GM12878 (cell line): ENCODE measurements at regions not wholly inside any gene's neighbourhood (a gene's known extent, or its start where the extent isn't known, plus 50 kb on each side); places are given as distances from the start of the nearest gene placed in this dataset.

Experiments used
- ATAC-seq: fragments of 200-7000 bp; cut with Tn5 transposase; 3 replicates; pipeline ENCODE4 v1.9.1; 2020; ENCODE audit warnings: mild to moderate bottlenecking, moderate library complexity
- BruUV-seq: library from RNA; stranded (reverse); fragments of 400-500 nt; replicated peaks from 2 replicates; lab custom pipeline; 2021; lab: Mats Ljungman, UMichigan
- CTCF ChIA-PET: fragments of 300-600 bp; sonication (Branson Sonifier 250); formaldehyde crosslinking; extraction: SDS; loops from one replicate; lab custom pipeline; 2021; ENCODE audit warnings: inconsistent platforms; lab: Yijun Ruan, JAX
- POLR2A ChIA-PET: fragments of 350-600 bp; formaldehyde crosslinking; extraction: SDS; loops from one replicate; lab custom pipeline; 2021; ENCODE audit warnings: inconsistent platforms; lab: Charles Lee
- RAD21 ChIA-PET: fragments of 300-600 bp; sonication (Branson Sonifier 250); formaldehyde crosslinking; loops from one replicate; lab custom pipeline; 2023; ENCODE audit warnings: antibody characterized with exemption; ENCODE audit not compliant: unreplicated experiment; lab: Charles Lee
- SMC1A ChIA-PET: fragments of 300-600 bp; sonication (Branson Sonifier 250); formaldehyde crosslinking; loops from one replicate; lab custom pipeline; 2023; ENCODE audit not compliant: unreplicated experiment, uncharacterized antibody; lab: Charles Lee
- DNase-seq: peaks from one replicate; pipeline ENCODE4 v3.0.0-alpha.2; 2011; ENCODE audit warnings: low read depth, low spot score
- FAIRE-seq: peaks from 3 replicates; lab custom pipeline; 2011; peaks lifted over from hg19 to GRCh38; lab: Jason Lieb, UNC
- H2AFZ ChIP-seq: 2 replicates; pipeline ENCODE4 v1.6.0; 2011; ENCODE audit warnings: low read depth, low read length, control low read depth; ENCODE audit not compliant: control insufficient read depth
- H3K27ac ChIP-seq: 2 replicates; pipeline ENCODE4 v1.5.1; 2011; ENCODE audit warnings: control low read depth; ENCODE audit not compliant: control insufficient read depth, insufficient read depth
- H3K27me3 ChIP-seq, 2 experiments: replicated peaks in 1 of 2; 2 replicates each; pipeline versions ENCODE4 v1.6.0 to v1.6.1; 2011; ENCODE audit warnings: low read length in 1 of 2; ENCODE audit not compliant: control insufficient read depth in 2 of 2, insufficient read depth in 2 of 2
- H3K36me3 ChIP-seq, 2 experiments: 2 replicates each; pipeline ENCODE4 v1.5.1; 2011; ENCODE audit warnings: low read length in 1 of 2; ENCODE audit not compliant: control insufficient read depth in 2 of 2, insufficient read depth in 2 of 2
- H3K4me1 ChIP-seq: 2 replicates; pipeline ENCODE4 v1.6.1; 2011; ENCODE audit warnings: mild to moderate bottlenecking, low read length, moderate library complexity, mixed read lengths; ENCODE audit not compliant: control insufficient read depth, insufficient read depth
- H3K4me2 ChIP-seq: 2 replicates; pipeline ENCODE4 v1.6.0; 2011; ENCODE audit warnings: control low read depth; ENCODE audit not compliant: control insufficient read depth, insufficient read depth
- H3K4me3 ChIP-seq: fragments of 200-600 bp; sonication (generic); 2 replicates; pipeline ENCODE4 v1.5.1; 2016
- H3K79me2 ChIP-seq: 2 replicates; pipeline ENCODE4 v1.6.0; 2011; ENCODE audit warnings: low read length; ENCODE audit not compliant: control insufficient read depth, insufficient read depth
- H3K9ac ChIP-seq: 2 replicates; pipeline ENCODE4 v1.8.0; 2011; ENCODE audit warnings: low read length, control low read depth, mixed read lengths; ENCODE audit not compliant: control insufficient read depth, insufficient read depth
- H3K9me3 ChIP-seq: replicated peaks from 3 replicates; pipeline ENCODE4 v1.5.1; 2011; ENCODE audit warnings: mild to moderate bottlenecking, low read length; ENCODE audit not compliant: control insufficient read depth, insufficient read depth
- H4K20me1 ChIP-seq: 2 replicates; pipeline ENCODE4 v1.6.0; 2011; ENCODE audit not compliant: control insufficient read depth, insufficient read depth
- CHD1 ChIP-seq: IDR thresholded peaks from 2 replicates; pipeline ENCODE4 v1.6.1; 2012; ENCODE audit warnings: low read depth, low read length, improper control_type of control experiment
- GATAD2B ChIP-seq: fragments of 450-650 bp; conservative IDR thresholded peaks from 2 replicates; pipeline ENCODE4 v1.6.1; 2017; ENCODE audit warnings: low read depth, mild to moderate bottlenecking, moderate library complexity
- KAT2A ChIP-seq: conservative IDR thresholded peaks from 2 replicates; pipeline ENCODE4 v1.6.1; 2011; ENCODE audit warnings: low read depth, low read length; ENCODE audit not compliant: control insufficient read depth
- NFIC ChIP-seq: IDR thresholded peaks from 2 replicates; pipeline ENCODE4 v1.6.1; 2012; ENCODE audit warnings: low read depth, mild to moderate bottlenecking, inconsistent platforms, low read length, moderate library complexity
- RELA ChIP-seq: fragments of 450-650 bp; IDR thresholded peaks from 2 replicates; pipeline ENCODE4 v1.8.0; 2014; ENCODE audit warnings: borderline replicate concordance; ENCODE audit not compliant: partially characterized antibody
- RUNX3 ChIP-seq: IDR thresholded peaks from 2 replicates; pipeline ENCODE4 v1.6.1; 2012; ENCODE audit warnings: low read length, inconsistent platforms
- SMAD1 ChIP-seq: fragments of 450-650 bp; IDR thresholded peaks from 2 replicates; pipeline ENCODE4 v1.6.1; 2018; ENCODE audit warnings: mild to moderate bottlenecking, low read depth; ENCODE audit not compliant: partially characterized antibody
- SMAD5 ChIP-seq: IDR thresholded peaks from 2 replicates; pipeline ENCODE4 v1.6.1; 2016; ENCODE audit warnings: antibody characterized with exemption, low read depth
- STAT1 ChIP-seq: fragments of 450-650 bp; conservative IDR thresholded peaks from 2 replicates; pipeline ENCODE4 v1.6.1; 2014; ENCODE audit warnings: antibody characterized with exemption, mild to moderate bottlenecking
- TARDBP ChIP-seq: IDR thresholded peaks from 2 replicates; pipeline ENCODE4 v1.6.1; 2016; ENCODE audit warnings: borderline replicate concordance
- TCF7 ChIP-seq: IDR thresholded peaks from 2 replicates; pipeline ENCODE4 v1.6.1; 2014; ENCODE audit warnings: antibody characterized with exemption, borderline replicate concordance
- YBX1 ChIP-seq: fragments of 450-650 bp; IDR thresholded peaks from 2 replicates; pipeline ENCODE4 v1.6.1; 2016; ENCODE audit warnings: antibody characterized with exemption
- ZBED1 ChIP-seq: IDR thresholded peaks from 2 replicates; pipeline ENCODE4 v1.6.1; 2016; ENCODE audit warnings: borderline replicate concordance
- ZNF274 ChIP-seq: IDR thresholded peaks from one replicate; pipeline ENCODE4 v1.8.0; 2011; ENCODE audit not compliant: insufficient read length, insufficient read depth
- ZZZ3 ChIP-seq: IDR thresholded peaks from 2 replicates; pipeline ENCODE4 v1.6.1; 2011; ENCODE audit warnings: low read depth; ENCODE audit not compliant: control insufficient read depth, insufficient read length
- WGBS: methylation state at CpG from one replicate; pipeline ENCODE4 v1.1.6; 2016; ENCODE audit warnings: low lambda C conversion rate; ENCODE audit not compliant: insufficient replicate concordance, insufficient coverage; ENCODE audit errors: missing lambda C conversion rate; 5-methylcytosine and 5-hydroxymethylcytosine counted together
- in situ Hi-C: fragments of 300-500 bp; cut with MboI; formaldehyde crosslinking; loops from 9 replicates; pipeline ENCODE4 v1.14.3; 2018; ENCODE audit warnings: mixed read lengths
- intact Hi-C: fragments of 100-400 bp; cut with micrococcal nuclease; formaldehyde crosslinking; loops from one replicate; pipeline ENCODE4 v1.14.2; 2022; ENCODE audit not compliant: unreplicated experiment
- TF ChIP-seq, protein P1 (sequence below): fragments of 450-650 bp; IDR thresholded peaks from 2 replicates; pipeline ENCODE4 v1.6.1; 2016; ENCODE audit warnings: mild to moderate bottlenecking
- TF ChIP-seq, protein P2 (sequence below): fragments of 450-650 bp; IDR thresholded peaks from 2 replicates; pipeline ENCODE4 v1.6.1; 2018; ENCODE audit warnings: mild to moderate bottlenecking, low read depth, moderate library complexity; ENCODE audit not compliant: partially characterized antibody
- TF ChIP-seq, protein P3 (sequence below): fragments of 450-650 bp; IDR thresholded peaks from 2 replicates; pipeline ENCODE4 v1.6.1; 2017; ENCODE audit warnings: mild to moderate bottlenecking

DNA sequence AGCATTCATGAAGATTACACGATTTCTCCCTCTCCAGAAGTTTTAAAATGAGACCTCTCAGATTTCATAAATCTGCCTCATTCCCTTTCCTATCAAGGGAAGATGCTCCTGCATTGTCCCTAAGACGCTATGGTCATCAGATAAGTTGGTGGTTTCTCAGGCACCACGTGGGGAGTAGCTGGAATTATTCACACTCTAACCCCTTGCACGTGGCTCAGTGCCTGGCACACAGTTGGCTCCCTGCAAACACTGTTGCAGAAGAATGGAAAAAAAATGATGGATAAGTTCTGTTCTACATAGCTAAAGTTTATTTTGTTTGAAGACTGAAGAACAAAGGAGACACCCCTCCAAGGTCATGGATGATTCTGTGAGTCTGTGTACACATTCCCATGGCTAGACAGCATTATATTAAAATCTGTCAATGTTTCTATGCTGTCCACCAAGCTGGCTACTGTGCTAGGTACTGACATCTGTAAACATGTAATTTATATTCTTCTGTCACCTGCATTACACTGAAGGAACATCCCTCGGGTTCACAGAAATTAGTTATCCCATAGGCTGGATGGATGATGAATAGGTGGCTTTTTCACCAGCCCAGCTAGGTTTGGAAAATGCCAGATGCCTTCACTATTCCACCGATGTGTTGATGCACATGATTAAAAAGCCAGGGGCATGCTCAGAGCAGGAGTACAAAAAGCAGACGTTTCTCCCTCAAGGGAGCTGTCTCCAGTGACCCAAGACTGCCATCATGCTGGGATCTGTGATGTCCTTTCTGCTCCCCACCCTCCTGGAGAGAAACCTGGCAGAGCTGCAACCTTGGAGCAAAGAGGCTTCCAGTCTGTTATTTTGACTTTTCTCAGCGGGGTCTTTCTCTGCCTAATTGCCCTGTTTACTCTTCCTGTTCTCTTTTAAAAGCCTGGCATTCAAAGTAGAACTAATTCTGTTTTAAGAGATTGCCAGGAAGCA is 610.5 kb downstream of the UTRN start (continued):
- TF ChIP-seq RUNX3 = no peak
- TF ChIP-seq YBX1 = no peak
- no peak for TF ChIP-seq SMAD1
- no peak for TF ChIP-seq KAT2A
- TF ChIP-seq STAT1 = no peak
- no peak for TF ChIP-seq TCF7
- TF ChIP-seq, all 136 proteins: peak for 0

DNA sequence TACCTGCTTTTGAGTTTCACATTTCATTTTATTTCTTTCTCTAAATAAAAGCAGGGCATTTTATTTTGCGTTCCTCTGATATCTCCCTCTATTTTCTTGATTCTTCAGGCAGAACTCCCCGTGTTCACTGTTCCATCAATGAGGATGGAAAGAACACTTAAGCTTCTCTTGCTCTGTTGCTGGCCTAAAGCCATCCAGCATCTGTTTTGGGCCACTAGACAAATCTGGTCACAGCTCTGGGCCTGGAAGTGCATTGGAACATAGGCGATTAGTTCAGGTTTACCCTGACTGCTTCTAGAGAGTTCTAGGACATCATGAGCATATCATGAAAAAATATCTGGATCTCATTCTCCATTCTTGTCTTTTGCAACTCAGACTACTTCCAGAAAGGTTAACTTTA is 611.2 kb downstream of the UTRN start:
- Histone ChIP-seq H3K4me1 (no peaks in the 10 kb centered on the region), H4K20me1 (no peaks in the 10 kb centered on the region), H3K79me2 (no peaks in the 10 kb centered on the region), H3K36me3 (no peaks in the 10 kb centered on the region), H3K27ac (no peak overlapping the region), H3K9ac (no peak overlapping the region), H3K4me2 (no peak overlapping the region), H3K9me3 (no peaks in the 10 kb centered on the region), H3K27me3 (peaks cover 0 to 2% of the 10 kb centered on the region in 2 experiments; a peak in 1 of 4 replicates), H2AFZ (no peak overlapping the region), H3K4me3 (no peak overlapping the region)
- no TSS peak for BruUV-seq
- ChIA-PET POLR2A (no interaction called here), CTCF (no interaction called here), RAD21 (no interaction called here), SMC1A (no interaction called here)
- 31% methylated on average over 3 of the region's 3 CpGs for WGBS
- no peak for ATAC-seq
- no peak for TF ChIP-seq TARDBP
- TF ChIP-seq ZBED1 = no peak
- TF ChIP-seq RELA = no peak
- TF ChIP-seq YBX1 = no peak
- TF ChIP-seq, protein P1, sequence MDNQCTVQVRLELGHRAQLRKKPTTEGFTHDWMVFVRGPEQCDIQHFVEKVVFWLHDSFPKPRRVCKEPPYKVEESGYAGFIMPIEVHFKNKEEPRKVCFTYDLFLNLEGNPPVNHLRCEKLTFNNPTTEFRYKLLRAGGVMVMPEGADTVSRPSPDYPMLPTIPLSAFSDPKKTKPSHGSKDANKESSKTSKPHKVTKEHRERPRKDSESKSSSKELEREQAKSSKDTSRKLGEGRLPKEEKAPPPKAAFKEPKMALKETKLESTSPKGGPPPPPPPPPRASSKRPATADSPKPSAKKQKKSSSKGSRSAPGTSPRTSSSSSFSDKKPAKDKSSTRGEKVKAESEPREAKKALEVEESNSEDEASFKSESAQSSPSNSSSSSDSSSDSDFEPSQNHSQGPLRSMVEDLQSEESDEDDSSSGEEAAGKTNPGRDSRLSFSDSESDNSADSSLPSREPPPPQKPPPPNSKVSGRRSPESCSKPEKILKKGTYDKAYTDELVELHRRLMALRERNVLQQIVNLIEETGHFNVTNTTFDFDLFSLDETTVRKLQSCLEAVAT = no peak
- no peak for TF ChIP-seq SMAD1
- TF ChIP-seq NFIC = no peak
- no peak for TF ChIP-seq ZNF274
- TF ChIP-seq SMAD5 = no peak
- TF ChIP-seq, protein P2, sequence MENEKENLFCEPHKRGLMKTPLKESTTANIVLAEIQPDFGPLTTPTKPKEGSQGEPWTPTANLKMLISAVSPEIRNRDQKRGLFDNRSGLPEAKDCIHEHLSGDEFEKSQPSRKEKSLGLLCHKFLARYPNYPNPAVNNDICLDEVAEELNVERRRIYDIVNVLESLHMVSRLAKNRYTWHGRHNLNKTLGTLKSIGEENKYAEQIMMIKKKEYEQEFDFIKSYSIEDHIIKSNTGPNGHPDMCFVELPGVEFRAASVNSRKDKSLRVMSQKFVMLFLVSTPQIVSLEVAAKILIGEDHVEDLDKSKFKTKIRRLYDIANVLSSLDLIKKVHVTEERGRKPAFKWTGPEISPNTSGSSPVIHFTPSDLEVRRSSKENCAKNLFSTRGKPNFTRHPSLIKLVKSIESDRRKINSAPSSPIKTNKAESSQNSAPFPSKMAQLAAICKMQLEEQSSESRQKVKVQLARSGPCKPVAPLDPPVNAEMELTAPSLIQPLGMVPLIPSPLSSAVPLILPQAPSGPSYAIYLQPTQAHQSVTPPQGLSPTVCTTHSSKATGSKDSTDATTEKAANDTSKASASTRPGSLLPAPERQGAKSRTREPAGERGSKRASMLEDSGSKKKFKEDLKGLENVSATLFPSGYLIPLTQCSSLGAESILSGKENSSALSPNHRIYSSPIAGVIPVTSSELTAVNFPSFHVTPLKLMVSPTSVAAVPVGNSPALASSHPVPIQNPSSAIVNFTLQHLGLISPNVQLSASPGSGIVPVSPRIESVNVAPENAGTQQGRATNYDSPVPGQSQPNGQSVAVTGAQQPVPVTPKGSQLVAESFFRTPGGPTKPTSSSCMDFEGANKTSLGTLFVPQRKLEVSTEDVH = no peak
- no peak for TF ChIP-seq ZZZ3
- TF ChIP-seq, protein P3, sequence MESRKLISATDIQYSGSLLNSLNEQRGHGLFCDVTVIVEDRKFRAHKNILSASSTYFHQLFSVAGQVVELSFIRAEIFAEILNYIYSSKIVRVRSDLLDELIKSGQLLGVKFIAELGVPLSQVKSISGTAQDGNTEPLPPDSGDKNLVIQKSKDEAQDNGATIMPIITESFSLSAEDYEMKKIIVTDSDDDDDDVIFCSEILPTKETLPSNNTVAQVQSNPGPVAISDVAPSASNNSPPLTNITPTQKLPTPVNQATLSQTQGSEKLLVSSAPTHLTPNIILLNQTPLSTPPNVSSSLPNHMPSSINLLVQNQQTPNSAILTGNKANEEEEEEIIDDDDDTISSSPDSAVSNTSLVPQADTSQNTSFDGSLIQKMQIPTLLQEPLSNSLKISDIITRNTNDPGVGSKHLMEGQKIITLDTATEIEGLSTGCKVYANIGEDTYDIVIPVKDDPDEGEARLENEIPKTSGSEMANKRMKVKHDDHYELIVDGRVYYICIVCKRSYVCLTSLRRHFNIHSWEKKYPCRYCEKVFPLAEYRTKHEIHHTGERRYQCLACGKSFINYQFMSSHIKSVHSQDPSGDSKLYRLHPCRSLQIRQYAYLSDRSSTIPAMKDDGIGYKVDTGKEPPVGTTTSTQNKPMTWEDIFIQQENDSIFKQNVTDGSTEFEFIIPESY = no peak
- TF ChIP-seq GATAD2B = no peak
- no peak for TF ChIP-seq CHD1
- FAIRE-seq = no peak
- in situ Hi-C loops = no loop called here
- intact Hi-C loops = no loop called here
- no peak for DNase-seq
